SJCRH30 (cell line): ENCODE measurements at regions not wholly inside any gene's neighbourhood (a gene's known extent, or its start where the extent isn't known, plus 50 kb on each side); places are given as distances from the start of the nearest gene placed in this dataset.
"Not testable (repeated sequence)": the region's sequence is repeated elsewhere in the genome, so short reads cannot be mapped to it uniquely, and the experiment has no call there.

Experiments
- DNase-seq, 2 experiments: peaks; one replicate each; pipeline ENCODE4 v3.0.0-alpha.2; 2015 to 2020
- H3K27ac ChIP-seq: fragments of 250-450 bp; sonication (Bioruptor Pico); 2 replicates; pipeline ENCODE4 v1.5.1; 2020; ENCODE audit warnings: mild to moderate bottlenecking, moderate library complexity
- H3K27me3 ChIP-seq: fragments of 250-450 bp; sonication (Bioruptor Pico); 2 replicates; pipeline ENCODE4 v1.5.1; 2020; ENCODE audit warnings: mild to moderate bottlenecking, moderate library complexity
- H3K36me3 ChIP-seq: fragments of 250-450 bp; sonication (Bioruptor Pico); 2 replicates; pipeline ENCODE4 v1.5.1; 2020; ENCODE audit warnings: mild to moderate bottlenecking, moderate library complexity
- H3K4me1 ChIP-seq: fragments of 250-450 bp; sonication (Bioruptor Pico); 2 replicates; pipeline ENCODE4 v1.5.1; 2020; ENCODE audit warnings: mild to moderate bottlenecking, moderate library complexity
- H3K4me3 ChIP-seq: fragments of 250-450 bp; sonication (Bioruptor Pico); 2 replicates; pipeline ENCODE4 v1.5.1; 2020; ENCODE audit warnings: mild to moderate bottlenecking, moderate library complexity
- H3K9me3 ChIP-seq: fragments of 250-450 bp; sonication (Bioruptor Pico); replicated peaks from 2 replicates; pipeline ENCODE4 v1.5.1; 2020; ENCODE audit warnings: mild to moderate bottlenecking, moderate library complexity

DNA sequence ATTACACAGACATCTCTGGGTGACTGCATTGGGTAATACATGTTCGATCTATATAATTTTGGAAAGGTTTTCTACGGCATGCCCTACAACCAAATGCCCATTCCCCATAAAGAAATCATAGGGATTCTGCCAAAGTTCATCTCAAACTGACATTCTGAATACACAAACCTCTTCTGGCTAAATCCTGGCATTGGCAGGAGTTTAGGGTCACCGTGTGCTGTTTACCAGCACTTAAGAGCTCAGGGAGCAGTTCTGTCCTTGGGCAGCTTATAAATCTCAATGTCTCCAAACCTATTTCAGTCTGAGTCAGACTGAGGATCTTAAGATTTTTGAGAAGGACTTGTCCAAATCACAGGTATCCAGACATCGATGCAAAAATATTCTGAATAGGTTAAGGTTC lies 809.6 kb upstream of the LRRN3 start:
- H3K4me1 ChIP-seq = no peaks in the 10 kb centered on the region
- no peak overlapping the region for H3K4me3 ChIP-seq
- no peak for DNase-seq
- no peaks in the 10 kb centered on the region for H3K27me3 ChIP-seq
- H3K27ac ChIP-seq = no peak overlapping the region
- no peaks in the 10 kb centered on the region; the same call in 1 of the 2 replicates for H3K9me3 ChIP-seq
- H3K36me3 ChIP-seq = no peaks in the 10 kb centered on the region; the same call in 1 of the 2 replicates

- Histone ChIP-seq H3K27me3 (no peaks in the 10 kb centered on the region), H3K27ac (no peak overlapping the region)
- DNase-seq = no peak
Observed at GRCh38 chr7:110283056-110283455, 807.9 kb upstream of the LRRN3 start.

GRCh38 chr7:110291430-110291829 lies 799.5 kb upstream of the LRRN3 start:
- no peaks in the 10 kb centered on the region for H3K27me3 ChIP-seq
- no peaks in the 10 kb centered on the region; the same call in 1 of the 2 replicates for H3K36me3 ChIP-seq
- H3K9me3 ChIP-seq = no peaks in the 10 kb centered on the region
- H3K27ac ChIP-seq = no peak overlapping the region
- no peak overlapping the region for H3K4me3 ChIP-seq
- H3K4me1 ChIP-seq = 0 out of 2 replicates have a peak, but pooled peaks cover 3% of the 10 kb centered on the region
- DNase-seq = no peak

More at GRCh38 chr7:110283056-110283455, 807.9 kb upstream of the LRRN3 start:
- H3K4me1 ChIP-seq = 0 out of 2 replicates have a peak, but pooled peaks cover 3% of the 10 kb centered on the region
- no peaks in the 10 kb centered on the region; the same call in 1 of the 2 replicates for H3K36me3 ChIP-seq
- no peak overlapping the region for H3K4me3 ChIP-seq
- no peaks in the 10 kb centered on the region for H3K9me3 ChIP-seq

DNA sequence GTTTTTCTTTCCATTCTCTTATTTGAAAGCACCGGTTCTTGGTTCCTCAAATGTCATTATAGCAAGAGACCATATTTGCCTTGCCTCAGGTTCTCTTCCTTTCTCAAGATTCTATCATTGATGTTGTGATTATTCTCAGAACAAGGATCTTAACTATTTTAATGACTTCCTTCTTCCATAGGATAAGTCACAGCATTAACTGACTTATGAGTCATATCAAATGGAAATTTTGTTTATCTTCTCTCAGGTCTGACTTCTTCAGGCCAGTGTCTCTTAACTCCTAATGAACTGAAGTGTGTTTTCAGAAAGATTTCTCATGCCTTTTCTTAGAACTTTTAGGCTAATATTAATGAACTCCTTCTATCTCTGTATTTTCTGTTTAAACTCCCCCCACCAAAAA lies 794.6 kb upstream of the LRRN3 start:
- DNase-seq = no peak
- H3K4me1 ChIP-seq = no peaks in the 10 kb centered on the region

GRCh38 chr7:110307776-110308175 lies 783.2 kb upstream of the LRRN3 start:
- no peaks in the 10 kb centered on the region for H3K9me3 ChIP-seq
- no peak overlapping the region for H3K4me3 ChIP-seq
- H3K4me1 ChIP-seq = peaks cover 14% of the 10 kb centered on the region
- no peak overlapping the region for H3K27ac ChIP-seq
- no peaks in the 10 kb centered on the region for H3K36me3 ChIP-seq
- H3K27me3 ChIP-seq = no peaks in the 10 kb centered on the region
- no peak for DNase-seq

More for the DNA sequence above, 794.6 kb upstream of the LRRN3 start:
- Histone ChIP-seq H3K36me3 (no peaks in the 10 kb centered on the region), H3K27ac (no peak overlapping the region), H3K9me3 (no peaks in the 10 kb centered on the region), H3K4me3 (no peak overlapping the region), H3K27me3 (no peaks in the 10 kb centered on the region)

DNA sequence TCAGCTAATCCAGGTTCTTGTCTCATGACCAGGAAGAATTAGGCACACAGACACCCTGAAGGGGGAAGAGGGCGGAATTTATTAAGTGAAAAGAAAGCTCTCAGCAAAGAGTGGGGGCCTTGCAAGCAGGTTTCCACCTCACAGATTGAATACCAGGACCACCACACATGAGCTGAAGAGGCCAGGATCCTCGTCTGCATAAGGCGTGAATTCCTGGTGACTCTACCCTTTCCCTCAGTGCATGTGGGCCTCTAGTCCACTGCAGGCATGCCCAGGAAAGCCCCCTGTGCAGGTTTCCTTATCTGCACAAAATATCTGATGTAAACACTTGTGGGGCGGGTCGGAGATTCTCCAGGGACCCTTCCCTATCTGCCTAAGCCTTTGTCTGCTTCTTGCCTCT lies 782.1 kb upstream of the LRRN3 start:
- Histone ChIP-seq H3K9me3 (no peaks in the 10 kb centered on the region), H3K27ac (no peak overlapping the region)
- DNase-seq = no peak

DNA sequence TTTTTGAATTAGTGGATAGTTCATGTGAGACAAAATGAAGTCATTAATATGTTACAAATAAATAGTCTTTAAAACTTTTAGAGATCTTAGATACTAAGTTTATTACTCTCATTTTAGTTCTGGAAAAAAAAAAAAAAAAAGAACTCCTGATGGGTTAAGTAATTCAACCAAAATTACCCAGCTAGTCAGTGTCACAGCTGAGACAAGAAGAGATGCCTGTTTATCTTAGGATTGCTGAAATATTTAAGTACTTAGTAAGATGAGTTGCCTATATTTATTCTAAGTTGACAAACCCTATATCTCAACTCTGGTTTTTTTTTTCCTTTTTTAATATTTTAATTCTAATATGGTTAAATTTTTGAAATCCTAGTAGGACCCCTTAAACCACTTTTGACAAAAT lies 781.0 kb upstream of the LRRN3 start:
- H3K36me3 ChIP-seq = no peaks in the 10 kb centered on the region
- H3K27ac ChIP-seq = no peak overlapping the region
- H3K4me3 ChIP-seq = no peak overlapping the region
- H3K9me3 ChIP-seq = no peaks in the 10 kb centered on the region
- H3K27me3 ChIP-seq = no peaks in the 10 kb centered on the region
- H3K4me1 ChIP-seq = peaks cover 14% of the 10 kb centered on the region
- DNase-seq = no peak

More for the DNA sequence above, 782.1 kb upstream of the LRRN3 start:
- Histone ChIP-seq H3K36me3 (no peaks in the 10 kb centered on the region), H3K4me3 (no peak overlapping the region), H3K4me1 (peaks cover 14% of the 10 kb centered on the region), H3K27me3 (no peaks in the 10 kb centered on the region)

DNA sequence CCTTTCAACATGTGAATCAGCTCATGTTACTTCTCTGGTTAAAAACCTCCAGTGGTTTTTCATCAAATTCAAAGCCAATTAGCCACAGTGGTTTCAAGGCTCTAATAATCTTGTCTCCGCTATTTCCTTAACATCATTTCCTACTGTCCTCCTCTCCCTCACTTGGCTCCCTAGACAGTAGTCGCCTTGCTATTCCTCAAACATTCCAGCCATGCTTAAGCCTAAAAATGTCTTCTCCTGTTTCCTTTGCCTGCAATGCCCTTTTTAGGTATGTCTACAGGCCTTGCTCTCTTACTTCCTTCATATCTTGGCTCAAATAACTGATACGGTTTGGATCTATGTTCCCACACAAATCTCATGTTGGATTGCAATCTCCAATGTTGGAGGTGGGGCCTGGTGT lies 779.4 kb upstream of the LRRN3 start:
- H3K36me3 ChIP-seq = no peaks in the 10 kb centered on the region
- H3K27me3 ChIP-seq = no peaks in the 10 kb centered on the region
- peak; percentile 17 to 57 for DNase-seq
- peak overlapping the region; percentile 36 for H3K27ac ChIP-seq
- H3K4me3 ChIP-seq = no peak overlapping the region
- H3K4me1 ChIP-seq = peaks cover 14% of the 10 kb centered on the region
- H3K9me3 ChIP-seq = no peaks in the 10 kb centered on the region

- Histone ChIP-seq H3K36me3 (no peaks in the 10 kb centered on the region), H3K27me3 (no peaks in the 10 kb centered on the region), H3K4me1 (peaks cover 7% of the 10 kb centered on the region; the same call in 1 of the 2 replicates), H3K27ac (no peak overlapping the region), H3K9me3 (0 out of 2 replicates have a peak, but pooled peaks cover 4% of the 10 kb centered on the region), H3K4me3 (no peak overlapping the region)
- DNase-seq = no peak
Observed at GRCh38 chr7:110317541-110318265, 773.2 kb upstream of the LRRN3 start.

DNA sequence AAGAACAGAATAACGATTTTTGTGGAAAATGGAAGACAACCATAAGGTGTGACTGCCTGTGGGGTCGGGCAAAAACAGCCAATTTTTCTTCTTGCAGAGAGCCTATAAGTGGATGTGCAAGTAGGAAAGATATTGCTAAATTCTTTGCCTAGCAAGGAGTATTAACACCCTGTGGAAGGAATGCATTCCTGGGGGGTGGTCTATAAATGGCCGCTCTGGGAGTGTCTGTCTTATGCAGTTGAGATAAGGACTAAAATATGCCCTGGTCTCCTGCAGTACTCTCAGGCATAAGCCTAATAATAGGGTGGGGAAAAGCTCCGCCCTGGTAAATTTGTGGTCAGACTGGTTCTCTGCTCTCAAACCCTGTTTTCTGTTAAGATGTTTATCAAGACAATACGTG lies 770.6 kb upstream of the LRRN3 start:
- H3K36me3 ChIP-seq, H3K27ac ChIP-seq, H3K4me1 ChIP-seq, H3K9me3 ChIP-seq, H3K27me3 ChIP-seq, H3K4me3 ChIP-seq: not testable (repeated sequence)
- DNase-seq = peak in 1 of 2 experiments; percentile 4

GRCh38 chr7:110322796-110323195 lies 768.1 kb upstream of the LRRN3 start:
- H3K9me3 ChIP-seq = 0 out of 2 replicates have a peak, but pooled peaks cover 4% of the 10 kb centered on the region
- H3K27me3 ChIP-seq = no peaks in the 10 kb centered on the region

DNA sequence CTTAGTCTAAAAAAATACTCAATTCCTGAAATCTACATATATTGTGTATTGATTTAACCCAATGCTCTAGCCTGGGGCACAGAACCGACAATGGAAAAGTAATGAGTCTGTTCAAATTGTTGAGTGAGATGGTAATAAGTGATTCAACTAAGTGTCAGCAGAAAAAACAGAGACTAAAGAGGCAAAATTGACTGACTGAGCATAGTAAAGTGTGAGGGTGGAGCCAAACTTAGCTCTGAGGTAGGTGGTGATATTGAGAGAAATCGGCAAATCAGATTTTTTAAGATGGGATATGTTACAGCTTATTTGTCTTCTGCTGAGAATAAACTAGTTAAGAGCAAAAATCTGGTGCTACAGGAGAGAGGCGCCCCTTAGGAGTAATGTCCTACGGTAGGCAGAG lies 764.0 kb upstream of the LRRN3 start:
- Histone ChIP-seq H3K4me1 (no peaks in the 10 kb centered on the region), H3K9me3 (no peaks in the 10 kb centered on the region), H3K27me3 (no peaks in the 10 kb centered on the region), H3K4me3 (no peak overlapping the region), H3K27ac (no peak overlapping the region), H3K36me3 (no peaks in the 10 kb centered on the region)
- no peak for DNase-seq

More at GRCh38 chr7:110322796-110323195, 768.1 kb upstream of the LRRN3 start:
- no peak overlapping the region for H3K4me3 ChIP-seq
- DNase-seq = no peak
- no peak overlapping the region for H3K27ac ChIP-seq
- peaks cover 4% of the 10 kb centered on the region; the same call in 1 of the 2 replicates for H3K4me1 ChIP-seq
- H3K36me3 ChIP-seq = no peaks in the 10 kb centered on the region

DNA sequence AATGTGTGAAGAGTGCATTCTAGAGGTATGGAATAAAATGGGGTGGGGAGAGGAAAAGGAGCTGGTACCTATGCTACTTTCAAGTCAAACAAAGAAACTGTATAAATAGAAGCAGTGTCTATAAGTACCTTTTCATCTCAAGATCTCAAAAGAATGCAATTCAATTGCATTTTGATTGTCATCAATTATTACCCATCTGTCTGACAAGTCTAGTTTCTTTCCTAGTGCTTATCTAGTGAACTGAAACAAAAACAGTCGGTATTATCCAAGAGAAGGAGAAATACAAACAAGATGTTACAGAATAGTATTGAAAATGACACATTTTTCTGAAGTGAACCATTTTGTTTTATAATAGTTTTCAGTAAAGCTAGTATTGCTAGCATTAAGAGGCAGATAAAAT lies 754.5 kb upstream of the LRRN3 start:
- Histone ChIP-seq H3K36me3 (no peaks in the 10 kb centered on the region), H3K4me3 (no peak overlapping the region), H3K4me1 (no peaks in the 10 kb centered on the region), H3K27ac (no peak overlapping the region), H3K27me3 (no peaks in the 10 kb centered on the region), H3K9me3 (no peaks in the 10 kb centered on the region)
- no peak for DNase-seq

DNA sequence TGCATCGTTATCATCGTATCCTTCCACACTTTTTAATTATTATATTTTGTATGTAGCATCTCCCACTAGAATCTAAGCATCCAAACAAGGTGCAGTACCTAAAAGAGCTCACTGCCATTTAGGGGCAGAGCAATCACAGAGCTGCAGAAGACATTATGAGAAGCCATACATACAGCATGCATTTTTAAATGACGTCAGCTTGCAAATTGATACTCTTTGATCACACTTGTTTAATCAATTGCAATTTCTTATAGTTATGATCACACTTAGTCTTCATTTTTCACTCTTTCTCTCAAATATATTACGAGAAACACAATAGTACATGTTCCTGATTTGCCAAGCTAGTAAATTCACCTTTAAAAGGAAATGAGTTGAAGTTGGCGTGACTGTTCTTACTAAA lies 753.3 kb upstream of the LRRN3 start:
- Histone ChIP-seq H3K27ac (no peak overlapping the region), H3K9me3 (no peaks in the 10 kb centered on the region)
- DNase-seq = no peak

GRCh38 chr7:110347081-110347480 lies 743.8 kb upstream of the LRRN3 start:
- Histone ChIP-seq H3K27me3 (no peaks in the 10 kb centered on the region), H3K4me3 (no peak overlapping the region), H3K36me3 (no peaks in the 10 kb centered on the region), H3K4me1 (no peaks in the 10 kb centered on the region; the same call in 1 of the 2 replicates), H3K9me3 (no peaks in the 10 kb centered on the region), H3K27ac (no peak overlapping the region)
- DNase-seq = peak; percentile 28 to 69

More for the DNA sequence above, 753.3 kb upstream of the LRRN3 start:
- H3K4me1 ChIP-seq = no peaks in the 10 kb centered on the region
- H3K36me3 ChIP-seq = no peaks in the 10 kb centered on the region
- no peaks in the 10 kb centered on the region for H3K27me3 ChIP-seq
- H3K4me3 ChIP-seq = no peak overlapping the region

GRCh38 chr7:110356438-110356837 lies 734.5 kb upstream of the LRRN3 start:
- Histone ChIP-seq H3K9me3 (no peaks in the 10 kb centered on the region), H3K4me3 (no peak overlapping the region), H3K36me3 (no peaks in the 10 kb centered on the region), H3K4me1 (no peaks in the 10 kb centered on the region), H3K27ac (no peak overlapping the region), H3K27me3 (no peaks in the 10 kb centered on the region)
- DNase-seq = no peak
